ENCODE measurements at regions not wholly inside any gene's neighbourhood (a gene's known extent, or its start where the extent isn't known, plus 50 kb on each side); places are given as distances from the start of the nearest gene placed in this dataset.

- TF ChIP-seq, protein P1, sequence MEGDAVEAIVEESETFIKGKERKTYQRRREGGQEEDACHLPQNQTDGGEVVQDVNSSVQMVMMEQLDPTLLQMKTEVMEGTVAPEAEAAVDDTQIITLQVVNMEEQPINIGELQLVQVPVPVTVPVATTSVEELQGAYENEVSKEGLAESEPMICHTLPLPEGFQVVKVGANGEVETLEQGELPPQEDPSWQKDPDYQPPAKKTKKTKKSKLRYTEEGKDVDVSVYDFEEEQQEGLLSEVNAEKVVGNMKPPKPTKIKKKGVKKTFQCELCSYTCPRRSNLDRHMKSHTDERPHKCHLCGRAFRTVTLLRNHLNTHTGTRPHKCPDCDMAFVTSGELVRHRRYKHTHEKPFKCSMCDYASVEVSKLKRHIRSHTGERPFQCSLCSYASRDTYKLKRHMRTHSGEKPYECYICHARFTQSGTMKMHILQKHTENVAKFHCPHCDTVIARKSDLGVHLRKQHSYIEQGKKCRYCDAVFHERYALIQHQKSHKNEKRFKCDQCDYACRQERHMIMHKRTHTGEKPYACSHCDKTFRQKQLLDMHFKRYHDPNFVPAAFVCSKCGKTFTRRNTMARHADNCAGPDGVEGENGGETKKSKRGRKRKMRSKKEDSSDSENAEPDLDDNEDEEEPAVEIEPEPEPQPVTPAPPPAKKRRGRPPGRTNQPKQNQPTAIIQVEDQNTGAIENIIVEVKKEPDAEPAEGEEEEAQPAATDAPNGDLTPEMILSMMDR (IDR thresholded peaks at IDR 0.05): no peak
- TF ChIP-seq POLR2A (IDR thresholded peaks at IDR 0.05): no peak
Measured at GRCh38 chr16:65641762-65642289, 520.0 kb upstream of the CDH11 start.
